GM21576 (cell line): ENCODE measurements at regions not wholly inside any gene's neighbourhood (a gene's known extent, or its start where the extent isn't known, plus 50 kb on each side); places are given as distances from the start of the nearest gene placed in this dataset.
"Not testable (repeated sequence)": the region's sequence is repeated elsewhere in the genome, so short reads cannot be mapped to it uniquely, and the experiment has no call there.

ENCODE experiments used
- ATAC-seq: cut with Tn5 transposase; IDR thresholded peaks from one replicate; pipeline ENCODE4 v1.9.1; 2021; ENCODE audit warnings: mild to moderate bottlenecking, moderate library complexity; ENCODE audit not compliant: unreplicated experiment

GRCh38 chr7:51428217-51428887, 111.7 kb upstream of the COBL start:
- ATAC-seq: no peak

GRCh38 chr7:51426163-51426562, 109.6 kb upstream of the COBL start:
- ATAC-seq: no peak

- not testable (repeated sequence) for ATAC-seq
These were observed 93.3 kb upstream of the COBL start for GRCh38 chr7:51409934-51410333.

GRCh38 chr7:51397608-51398007, 81.0 kb upstream of the COBL start:
- not testable (repeated sequence) for ATAC-seq

- not testable (repeated sequence) for ATAC-seq
These were observed 76.4 kb upstream of the COBL start for GRCh38 chr7:51393003-51393402.

GRCh38 chr7:51389952-51390351, 73.3 kb upstream of the COBL start:
- ATAC-seq: not testable (repeated sequence)

- ATAC-seq: not testable (repeated sequence)
These were observed 72.7 kb upstream of the COBL start for GRCh38 chr7:51389216-51389812.

GRCh38 chr7:51388241-51388640, 71.6 kb upstream of the COBL start:
- not testable (repeated sequence) for ATAC-seq

GRCh38 chr7:51386806-51387568, 70.4 kb upstream of the COBL start:
- ATAC-seq: not testable (repeated sequence)

GRCh38 chr7:51386184-51386583, 69.6 kb upstream of the COBL start:
- ATAC-seq: not testable (repeated sequence)

GRCh38 chr7:51382243-51382642, 65.6 kb upstream of the COBL start:
- ATAC-seq: not testable (repeated sequence)

- no peak for ATAC-seq
These were observed 59.9 kb upstream of the COBL start for GRCh38 chr7:51376420-51377092.

GRCh38 chr7:51374936-51375335, 58.3 kb upstream of the COBL start:
- no peak for ATAC-seq

- not testable (repeated sequence) for ATAC-seq
These were observed 57.0 kb upstream of the COBL start for GRCh38 chr7:51373607-51374006.

- ATAC-seq: no peak
These were observed 53.1 kb upstream of the COBL start for GRCh38 chr7:51369746-51370145.

- ATAC-seq: not testable (repeated sequence)
These were observed 52.6 kb upstream of the COBL start for GRCh38 chr7:51369228-51369627.

GRCh38 chr7:51368334-51368733, 51.7 kb upstream of the COBL start:
- ATAC-seq: no peak

GRCh38 chr7:51367614-51367968, 51.0 kb upstream of the COBL start:
- ATAC-seq: no peak

- peak; percentile 63 for ATAC-seq
These were observed 50.5 kb upstream of the COBL start for GRCh38 chr7:51366930-51367613.
